ENCODE measurements at regions not wholly inside any gene's neighbourhood (a gene's known extent, or its start where the extent isn't known, plus 50 kb on each side); places are given as distances from the start of the nearest gene placed in this dataset.

DNA sequence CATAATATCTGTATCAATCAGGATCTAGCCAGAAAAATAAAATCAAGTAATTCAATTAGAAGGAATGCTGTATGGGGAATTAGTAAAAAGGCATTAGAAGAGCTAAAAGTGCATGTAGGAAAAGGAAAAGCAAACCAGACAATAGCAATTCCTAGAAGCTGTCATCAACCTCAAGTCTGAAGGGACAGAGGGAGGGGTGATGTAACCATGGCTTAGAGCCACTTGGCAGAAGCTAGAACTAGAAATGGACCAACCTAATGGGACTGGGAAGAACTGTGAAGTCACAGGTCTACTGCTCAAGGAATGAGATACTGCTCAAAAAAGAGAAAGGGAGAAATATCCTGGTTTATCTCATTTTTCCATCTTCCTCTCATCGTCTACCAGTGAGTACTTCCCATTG, 590.7 kb upstream of the SGO1 start:
- TF ChIP-seq, protein P1, sequence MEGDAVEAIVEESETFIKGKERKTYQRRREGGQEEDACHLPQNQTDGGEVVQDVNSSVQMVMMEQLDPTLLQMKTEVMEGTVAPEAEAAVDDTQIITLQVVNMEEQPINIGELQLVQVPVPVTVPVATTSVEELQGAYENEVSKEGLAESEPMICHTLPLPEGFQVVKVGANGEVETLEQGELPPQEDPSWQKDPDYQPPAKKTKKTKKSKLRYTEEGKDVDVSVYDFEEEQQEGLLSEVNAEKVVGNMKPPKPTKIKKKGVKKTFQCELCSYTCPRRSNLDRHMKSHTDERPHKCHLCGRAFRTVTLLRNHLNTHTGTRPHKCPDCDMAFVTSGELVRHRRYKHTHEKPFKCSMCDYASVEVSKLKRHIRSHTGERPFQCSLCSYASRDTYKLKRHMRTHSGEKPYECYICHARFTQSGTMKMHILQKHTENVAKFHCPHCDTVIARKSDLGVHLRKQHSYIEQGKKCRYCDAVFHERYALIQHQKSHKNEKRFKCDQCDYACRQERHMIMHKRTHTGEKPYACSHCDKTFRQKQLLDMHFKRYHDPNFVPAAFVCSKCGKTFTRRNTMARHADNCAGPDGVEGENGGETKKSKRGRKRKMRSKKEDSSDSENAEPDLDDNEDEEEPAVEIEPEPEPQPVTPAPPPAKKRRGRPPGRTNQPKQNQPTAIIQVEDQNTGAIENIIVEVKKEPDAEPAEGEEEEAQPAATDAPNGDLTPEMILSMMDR (IDR thresholded peaks at IDR 0.05): no peak
- no peak for TF ChIP-seq POLR2A (IDR thresholded peaks at IDR 0.05)
